SH-SY5Y (cell line): ENCODE measurements at regions not wholly inside any gene's neighbourhood (a gene's known extent, or its start where the extent isn't known, plus 50 kb on each side); places are given as distances from the start of the nearest gene placed in this dataset.

Experiments used
- GATA2 ChIP-seq: IDR thresholded peaks from 2 replicates; pipeline ENCODE4 v1.6.1; 2011; ENCODE audit warnings: mild to moderate bottlenecking, low read depth, low read length
- GATA3 ChIP-seq: IDR thresholded peaks from 2 replicates; pipeline ENCODE4 v1.6.1; 2011; ENCODE audit warnings: low read depth, mild to moderate bottlenecking, low read length, moderate library complexity

- TF ChIP-seq GATA2, result no peak
- TF ChIP-seq GATA3, result no peak
Observed at GRCh38 chr11:111185266-111185665, 60.3 kb upstream of the POU2AF2 start.
